ENCODE measurements at regions not wholly inside any gene's neighbourhood (a gene's known extent, or its start where the extent isn't known, plus 50 kb on each side); places are given as distances from the start of the nearest gene placed in this dataset.
"Not testable (repeated sequence)": the region's sequence is repeated elsewhere in the genome, so short reads cannot be mapped to it uniquely, and the experiment has no call there.

- DNase-seq (ENCODE audit: low spot score), result no peak
These were observed 92.4 kb upstream of the TMEM178A start for GRCh38 chr2:39573276-39573675.

- DNase-seq (ENCODE audit: low spot score), result no peak
These were observed 83.9 kb upstream of the TMEM178A start for GRCh38 chr2:39581866-39582265.

- no peak for DNase-seq (ENCODE audit: low spot score)
These were observed 82.5 kb upstream of the TMEM178A start for GRCh38 chr2:39583213-39583612.

- DNase-seq (ENCODE audit: low spot score), result no peak
These were observed 81.9 kb upstream of the TMEM178A start for GRCh38 chr2:39583781-39584180.

GRCh38 chr2:39584283-39584965 lies 81.3 kb upstream of the TMEM178A start:
- DNase-seq (ENCODE audit: low spot score), result no peak

- not testable (repeated sequence) for DNase-seq (ENCODE audit: low spot score)
These were observed 80.2 kb upstream of the TMEM178A start for GRCh38 chr2:39585531-39585930.

GRCh38 chr2:39587168-39587567 lies 78.5 kb upstream of the TMEM178A start:
- no peak for DNase-seq (ENCODE audit: low spot score)

GRCh38 chr2:39587641-39588040 lies 78.1 kb upstream of the TMEM178A start:
- no peak for DNase-seq (ENCODE audit: low spot score)

GRCh38 chr2:39593439-39594393 lies 72.0 kb upstream of the TMEM178A start:
- DNase-seq (ENCODE audit: low spot score), result peak; percentile 38

GRCh38 chr2:39595116-39595515 lies 70.6 kb upstream of the TMEM178A start:
- no peak for DNase-seq (ENCODE audit: low spot score)

GRCh38 chr2:39597314-39597713 lies 68.4 kb upstream of the TMEM178A start:
- DNase-seq (ENCODE audit: low spot score), result no peak

GRCh38 chr2:39602616-39603015 lies 63.1 kb upstream of the TMEM178A start:
- no peak for DNase-seq (ENCODE audit: low spot score)

GRCh38 chr2:39603436-39603835 lies 62.3 kb upstream of the TMEM178A start:
- no peak for DNase-seq (ENCODE audit: low spot score)

GRCh38 chr2:39604866-39605265 lies 60.9 kb upstream of the TMEM178A start:
- no peak for DNase-seq (ENCODE audit: low spot score)

- no peak for DNase-seq (ENCODE audit: low spot score)
These were observed 59.1 kb upstream of the TMEM178A start for GRCh38 chr2:39606585-39606984.

GRCh38 chr2:39607538-39608262 lies 58.0 kb upstream of the TMEM178A start:
- no peak for DNase-seq (ENCODE audit: low spot score)

- no peak for DNase-seq (ENCODE audit: low spot score)
These were observed 57.5 kb upstream of the TMEM178A start for GRCh38 chr2:39608263-39608575.

- no peak for DNase-seq (ENCODE audit: low spot score)
These were observed 56.9 kb upstream of the TMEM178A start for GRCh38 chr2:39608686-39609441.

- DNase-seq (ENCODE audit: low spot score), result no peak
These were observed 55.8 kb upstream of the TMEM178A start for GRCh38 chr2:39609917-39610316.

GRCh38 chr2:39615675-39616074 lies 50.0 kb upstream of the TMEM178A start:
- no peak for DNase-seq (ENCODE audit: low spot score)
